HL-60 (cell line): ENCODE measurements at regions not wholly inside any gene's neighbourhood (a gene's known extent, or its start where the extent isn't known, plus 50 kb on each side); places are given as distances from the start of the nearest gene placed in this dataset.
A peak's percentile ranks its signal among the peaks of the same experiment; 100 is the strongest.

Source experiments
- DNase-seq, 2 experiments: peaks; one replicate each; pipeline ENCODE4 v3.0.0-alpha.2; 2010 to 2020; ENCODE audit warnings: low read depth in 1 of 2, low spot score in 1 of 2
- H3K27ac ChIP-seq: fragments of 250-450 bp; sonication (Bioruptor Pico); replicated peaks from 2 replicates; pipeline ENCODE4 v1.5.1; 2020; ENCODE audit warnings: mild to moderate bottlenecking, moderate library complexity
- H3K27me3 ChIP-seq: fragments of 250-450 bp; sonication (Bioruptor Pico); 2 replicates; pipeline ENCODE4 v1.5.1; 2021; ENCODE audit warnings: mild to moderate bottlenecking, moderate library complexity; ENCODE audit not compliant: insufficient read depth, poor library complexity, severe bottlenecking
- H3K4me3 ChIP-seq: replicated peaks from 2 replicates; pipeline ENCODE4 v1.5.1; 2011; ENCODE audit warnings: mild to moderate bottlenecking, control low read depth, low read length; ENCODE audit not compliant: insufficient read depth
- GABPA ChIP-seq: IDR thresholded peaks from 2 replicates; pipeline ENCODE4 v1.6.1; 2012; ENCODE audit warnings: low read depth
- POLR2AphosphoS5 ChIP-seq: IDR thresholded peaks from 2 replicates; pipeline ENCODE4 v1.6.1; 2012; ENCODE audit warnings: low read depth
- REST ChIP-seq: IDR thresholded peaks from 2 replicates; pipeline ENCODE4 v1.6.1; 2012; ENCODE audit warnings: low read depth; ENCODE audit not compliant: insufficient replicate concordance
- SPI1 ChIP-seq: IDR thresholded peaks from 2 replicates; pipeline ENCODE4 v1.6.1; 2012; ENCODE audit warnings: low read depth, mild to moderate bottlenecking, borderline replicate concordance
- TF ChIP-seq, protein P1 (sequence below): IDR thresholded peaks from one replicate; pipeline ENCODE4 v1.5.1; 2011; ENCODE audit warnings: low read length, control low read depth, inconsistent platforms; ENCODE audit not compliant: insufficient read depth

- no peak overlapping the region for H3K4me3 ChIP-seq
- H3K27ac ChIP-seq = no peak overlapping the region
- H3K27me3 ChIP-seq = no peaks in the 10 kb centered on the region
- TF ChIP-seq REST = no peak
- TF ChIP-seq, protein P1, sequence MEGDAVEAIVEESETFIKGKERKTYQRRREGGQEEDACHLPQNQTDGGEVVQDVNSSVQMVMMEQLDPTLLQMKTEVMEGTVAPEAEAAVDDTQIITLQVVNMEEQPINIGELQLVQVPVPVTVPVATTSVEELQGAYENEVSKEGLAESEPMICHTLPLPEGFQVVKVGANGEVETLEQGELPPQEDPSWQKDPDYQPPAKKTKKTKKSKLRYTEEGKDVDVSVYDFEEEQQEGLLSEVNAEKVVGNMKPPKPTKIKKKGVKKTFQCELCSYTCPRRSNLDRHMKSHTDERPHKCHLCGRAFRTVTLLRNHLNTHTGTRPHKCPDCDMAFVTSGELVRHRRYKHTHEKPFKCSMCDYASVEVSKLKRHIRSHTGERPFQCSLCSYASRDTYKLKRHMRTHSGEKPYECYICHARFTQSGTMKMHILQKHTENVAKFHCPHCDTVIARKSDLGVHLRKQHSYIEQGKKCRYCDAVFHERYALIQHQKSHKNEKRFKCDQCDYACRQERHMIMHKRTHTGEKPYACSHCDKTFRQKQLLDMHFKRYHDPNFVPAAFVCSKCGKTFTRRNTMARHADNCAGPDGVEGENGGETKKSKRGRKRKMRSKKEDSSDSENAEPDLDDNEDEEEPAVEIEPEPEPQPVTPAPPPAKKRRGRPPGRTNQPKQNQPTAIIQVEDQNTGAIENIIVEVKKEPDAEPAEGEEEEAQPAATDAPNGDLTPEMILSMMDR = no peak
- no peak for TF ChIP-seq GABPA
- TF ChIP-seq SPI1 = no peak
- TF ChIP-seq POLR2AphosphoS5 = no peak
- peak in 1 of 2 experiments; percentile 6 for DNase-seq
These were observed 289.3 kb downstream of the PTEN start for GRCh38 chr10:88152728-88153133.

DNA sequence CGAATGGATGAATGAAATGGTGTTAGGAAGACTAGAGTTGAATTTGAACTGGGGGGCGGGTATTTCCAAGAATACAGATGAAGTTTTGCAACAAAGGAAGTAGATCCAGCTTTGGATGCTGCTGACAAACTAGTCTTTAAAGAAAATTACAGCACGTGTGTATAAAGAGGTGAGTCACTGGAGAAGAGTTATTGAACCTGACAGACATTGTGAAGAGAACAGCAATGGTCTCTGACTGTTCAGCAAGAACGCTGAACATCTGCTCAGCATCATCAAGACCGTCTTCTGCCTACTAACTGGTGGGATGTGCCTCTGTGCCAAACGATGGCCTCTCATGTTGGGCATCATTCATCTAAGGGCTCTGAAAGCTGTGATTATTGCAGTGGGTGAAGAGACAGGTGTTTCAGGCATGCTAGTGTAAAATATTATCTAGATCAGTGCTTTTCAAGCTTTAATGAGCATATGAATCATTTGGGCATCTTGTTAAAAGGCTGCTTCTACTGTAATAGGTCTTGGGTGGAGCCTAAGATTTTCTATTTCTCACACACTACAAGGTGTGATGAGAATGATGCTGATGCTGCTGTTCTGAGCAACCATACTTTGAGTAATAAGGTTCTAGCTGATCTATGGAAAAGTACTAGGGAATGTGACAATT lies 291.3 kb downstream of the PTEN start:
- Histone ChIP-seq H3K27ac (no peak overlapping the region), H3K4me3 (no peak overlapping the region), H3K27me3 (no peaks in the 10 kb centered on the region)
- TF ChIP-seq POLR2AphosphoS5 (no peak), REST (no peak), SPI1 (no peak), GABPA (no peak)
- TF ChIP-seq, protein P1 = no peak
- DNase-seq = no peak

- Histone ChIP-seq H3K27ac (no peak overlapping the region), H3K4me3 (no peak overlapping the region), H3K27me3 (no peaks in the 10 kb centered on the region)
- no peak for DNase-seq
- TF ChIP-seq REST (no peak), POLR2AphosphoS5 (no peak), SPI1 (no peak), GABPA (no peak)
- TF ChIP-seq, protein P1 = no peak
These were observed 292.9 kb downstream of the PTEN start for GRCh38 chr10:88156341-88156740.
